Kidney (tissue), 13 donors: ENCODE measurements at regions not wholly inside any gene's neighbourhood (a gene's known extent, or its start where the extent isn't known, plus 50 kb on each side); places are given as distances from the start of the nearest gene placed in this dataset.

Experiments
- DNase-seq, 5 donors: peaks; one replicate each; pipeline ENCODE4 v3.0.0-alpha.2; 2013 to 2020
- FAIRE-seq: peaks from 2 replicates; lab custom pipeline; 2012; peaks lifted over from hg19 to GRCh38; lab: Jason Lieb, UNC
- H3K27ac ChIP-seq, 2 donors: one replicate each; pipeline ENCODE4 v1.7.0; 2013; ENCODE audit warnings: low read depth in 2 of 2, low read length in 2 of 2, inconsistent platforms in 1 of 2
- H3K27me3 ChIP-seq: one replicate; pipeline ENCODE4 v1.7.1; 2013; ENCODE audit warnings: low read length, inconsistent platforms; ENCODE audit not compliant: control insufficient read depth, insufficient read depth
- H3K36me3 ChIP-seq, 3 donors: one replicate each; pipeline versions ENCODE4 v1.7.0 to v1.7.1; 2013; ENCODE audit warnings: low read length in 3 of 3, control low read depth in 1 of 3, inconsistent platforms in 1 of 3; ENCODE audit not compliant: insufficient read depth in 3 of 3, control insufficient read depth in 2 of 3
- H3K4me1 ChIP-seq, 3 donors: one replicate each; pipeline versions ENCODE4 v1.7.0 to v1.7.1; 2013; ENCODE audit warnings: low read length in 3 of 3, inconsistent platforms in 1 of 3, low read depth in 1 of 3; ENCODE audit not compliant: control insufficient read depth in 2 of 3, insufficient read depth in 2 of 3
- H3K4me3 ChIP-seq, 3 donors: one replicate each; pipeline versions ENCODE4 v1.7.0 to v1.8.1; 2013; ENCODE audit warnings: low read length in 3 of 3, control low read depth in 1 of 3, inconsistent platforms in 1 of 3
- H3K9ac ChIP-seq, 3 donors: one replicate each; pipeline versions ENCODE4 v1.7.0 to v1.7.1; 2013; ENCODE audit warnings: low read length in 3 of 3, control low read depth in 1 of 3, inconsistent platforms in 1 of 3
- H3K9me3 ChIP-seq, 3 donors: one replicate each; pipeline versions ENCODE4 v1.7.0 to v1.7.1; 2013; ENCODE audit warnings: low read length in 3 of 3, control low read depth in 1 of 3, inconsistent platforms in 1 of 3; ENCODE audit not compliant: control insufficient read depth in 2 of 3, insufficient read depth in 1 of 3
- CTCF ChIP-seq: IDR thresholded peaks from 3 replicates; pipeline ENCODE4 v1.5.1; 2012; ENCODE audit warnings: mild to moderate bottlenecking, moderate library complexity, borderline replicate concordance; ENCODE audit not compliant: insufficient read depth; ENCODE audit errors: extremely low read depth
- intact Hi-C: fragments of 100-400 bp; cut with DNase I; formaldehyde crosslinking; loops from one replicate; pipeline ENCODE4 v1.11.1; 2022
- donor health status: control.
- donor health status: control.
- donor health status: control.
- donor health status: control.
- donor health status: control.
- donor health status: DM: yes; HTN: yes; CAD: no.
- donor health status: Normal renal cell carcinoma (clear cell type).

GRCh38 chr21:20800106-20800505 lies 198.1 kb upstream of the NCAM2 start:
- H3K9ac ChIP-seq, result no peak overlapping the region
- TF ChIP-seq CTCF, result no peak
- DNase-seq (no peak), FAIRE-seq (no peak)
- H3K9me3 ChIP-seq, result no peaks in the 10 kb centered on the region
- no peak overlapping the region for H3K27ac ChIP-seq
- H3K4me1 ChIP-seq, result no peaks in the 10 kb centered on the region
- H3K36me3 ChIP-seq, result no peaks in the 10 kb centered on the region
- H3K4me3 ChIP-seq, result no peak overlapping the region
- H3K27me3 ChIP-seq, result no peaks in the 10 kb centered on the region
- intact Hi-C loops, result no loop called here

GRCh38 chr21:20802201-20802600 lies 196.0 kb upstream of the NCAM2 start:
- H3K9ac ChIP-seq, result no peak overlapping the region
- H3K36me3 ChIP-seq, result no peaks in the 10 kb centered on the region
- H3K4me3 ChIP-seq, result no peak overlapping the region
- no peaks in the 10 kb centered on the region for H3K4me1 ChIP-seq
- peaks cover 0 to 5% (median 0%) of the 10 kb centered on the region in 3 donors for H3K9me3 ChIP-seq
- H3K27me3 ChIP-seq, result no peaks in the 10 kb centered on the region
- FAIRE-seq, result no peak
- no peak for TF ChIP-seq CTCF
- no peak for DNase-seq
- intact Hi-C loops, result no loop called here
- no peak overlapping the region for H3K27ac ChIP-seq

- no peak for FAIRE-seq
Measured at GRCh38 chr21:20802631-20803260, 195.5 kb upstream of the NCAM2 start.

More at GRCh38 chr21:20802631-20803260, 195.5 kb upstream of the NCAM2 start:
- no peaks in the 10 kb centered on the region for H3K36me3 ChIP-seq
- peaks cover 0 to 5% (median 0%) of the 10 kb centered on the region in 3 donors for H3K9me3 ChIP-seq
- no peak overlapping the region for H3K27ac ChIP-seq
- DNase-seq, result no peak
- no peaks in the 10 kb centered on the region for H3K27me3 ChIP-seq
- intact Hi-C loops, result no loop called here
- no peak overlapping the region for H3K9ac ChIP-seq
- no peaks in the 10 kb centered on the region for H3K4me1 ChIP-seq
- no peak for TF ChIP-seq CTCF
- H3K4me3 ChIP-seq, result no peak overlapping the region
